ENCODE measurements at regions not wholly inside any gene's neighbourhood (a gene's known extent, or its start where the extent isn't known, plus 50 kb on each side); places are given as distances from the start of the nearest gene placed in this dataset.

- no peaks in the 10 kb centered on the region for H3K27me3 ChIP-seq
- WGBS, 2 donors: 50 to 56% methylated on average over 6 of the region's 6 CpGs
- no peak for DNase-seq
- no peaks in the 10 kb centered on the region for H3K4me1 ChIP-seq
- H3K27ac ChIP-seq: no peak overlapping the region
- intact Hi-C loops (cut with DNase I; ENCODE audit: low total_unique reads): no loop called here
- no peaks in the 10 kb centered on the region for H3K9me3 ChIP-seq
- TF ChIP-seq POLR2A (IDR thresholded peaks at IDR 0.05): no peak
- TF ChIP-seq CTCF (IDR thresholded peaks at IDR 0.05): no peak
- H3K4me3 ChIP-seq: no peak overlapping the region
- no peaks in the 10 kb centered on the region for H3K36me3 ChIP-seq (ENCODE audit: low read depth, missing control alignments)
Measured at GRCh38 chr1:230540421-230541155, 101.7 kb upstream of the COG2 start.

DNA sequence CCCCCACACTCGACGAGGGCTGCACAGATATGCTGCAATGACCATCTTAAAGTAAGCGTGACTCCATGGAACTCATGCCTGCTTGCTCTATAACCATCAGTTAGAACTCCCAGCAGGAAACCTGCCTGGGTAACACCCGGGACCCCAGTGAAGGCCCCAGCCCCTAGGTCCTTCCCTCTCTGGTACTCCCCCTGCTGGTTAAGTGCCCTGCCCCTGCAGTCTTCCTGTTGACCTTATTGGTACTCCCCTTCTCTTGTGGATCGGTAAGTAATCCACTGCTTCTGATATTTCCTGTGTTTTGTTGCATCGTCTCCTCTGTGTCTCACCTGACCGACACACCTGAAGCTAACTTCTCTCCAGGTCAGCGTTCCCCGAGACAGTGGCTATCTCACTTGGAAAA lies 104.8 kb upstream of the COG2 start:
- intact Hi-C loops (cut with DNase I; ENCODE audit: low total_unique reads): no loop called here
- WGBS, 2 donors: 76 to 81% methylated on average over 9 of the region's 9 CpGs
- no peaks in the 10 kb centered on the region for H3K4me1 ChIP-seq
- TF ChIP-seq POLR2A (IDR thresholded peaks at IDR 0.05): no peak
- H3K36me3 ChIP-seq (ENCODE audit: low read depth, missing control alignments): no peaks in the 10 kb centered on the region
- H3K4me3 ChIP-seq: no peak overlapping the region
- no peaks in the 10 kb centered on the region for H3K9me3 ChIP-seq
- no peaks in the 10 kb centered on the region for H3K27me3 ChIP-seq
- H3K27ac ChIP-seq: no peak overlapping the region
- DNase-seq: no peak

GRCh38 chr1:230536641-230537155 lies 105.6 kb upstream of the COG2 start:
- H3K4me1 ChIP-seq: no peaks in the 10 kb centered on the region
- no peak for TF ChIP-seq POLR2A (IDR thresholded peaks at IDR 0.05)
- TF ChIP-seq CTCF (IDR thresholded peaks at IDR 0.05): no peak
- no peak overlapping the region for H3K27ac ChIP-seq
- no peaks in the 10 kb centered on the region for H3K9me3 ChIP-seq
- no peaks in the 10 kb centered on the region for H3K36me3 ChIP-seq (ENCODE audit: low read depth, missing control alignments)
- no peak overlapping the region for H3K4me3 ChIP-seq
- no peaks in the 10 kb centered on the region for H3K27me3 ChIP-seq
- DNase-seq: no peak
- intact Hi-C loops (cut with DNase I; ENCODE audit: low total_unique reads): no loop called here
- 72 to 76% methylated on average over 1 of the region's 1 CpG for WGBS, 2 donors

GRCh38 chr1:230534224-230534623 lies 108.1 kb upstream of the COG2 start:
- no peaks in the 10 kb centered on the region for H3K27me3 ChIP-seq
- TF ChIP-seq POLR2A (IDR thresholded peaks at IDR 0.05): no peak
- no peak for TF ChIP-seq CTCF (IDR thresholded peaks at IDR 0.05)
- no peaks in the 10 kb centered on the region for H3K4me1 ChIP-seq
- no peak overlapping the region for H3K27ac ChIP-seq
- no peaks in the 10 kb centered on the region for H3K9me3 ChIP-seq
- intact Hi-C loops (cut with DNase I; ENCODE audit: low total_unique reads): no loop called here
- H3K36me3 ChIP-seq (ENCODE audit: low read depth, missing control alignments): no peaks in the 10 kb centered on the region
- DNase-seq: no peak
- WGBS, 2 donors: 79 to 87% methylated on average over 2 of the region's 2 CpGs
- no peak overlapping the region for H3K4me3 ChIP-seq

- no peak overlapping the region for H3K27ac ChIP-seq
- TF ChIP-seq CTCF (IDR thresholded peaks at IDR 0.05) (no peak), POLR2A (IDR thresholded peaks at IDR 0.05) (no peak)
- intact Hi-C loops (cut with DNase I; ENCODE audit: low total_unique reads): no loop called here
- H3K27me3 ChIP-seq: no peaks in the 10 kb centered on the region
- DNase-seq: no peak
- no peaks in the 10 kb centered on the region for H3K36me3 ChIP-seq (ENCODE audit: low read depth, missing control alignments)
- H3K9me3 ChIP-seq: no peaks in the 10 kb centered on the region
- H3K4me3 ChIP-seq: no peak overlapping the region
- no peaks in the 10 kb centered on the region for H3K4me1 ChIP-seq
Measured at GRCh38 chr1:230531103-230531502, 105.0 kb upstream of the PGBD5 start.

Data from testis (tissue), 2 donors.